Parathyroid adenoma (tissue), 2 donors: ENCODE measurements at regions not wholly inside any gene's neighbourhood (a gene's known extent, or its start where the extent isn't known, plus 50 kb on each side); places are given as distances from the start of the nearest gene placed in this dataset.

Experiments
- H2AFZ ChIP-seq: fragments of 300-600 bp; sonication (generic); one replicate; pipeline ENCODE4 v1.7.0; 2017; ENCODE audit warnings: antibody characterized with exemption, mild to moderate bottlenecking
- H3K27ac ChIP-seq: fragments of 300-600 bp; sonication (generic); one replicate; pipeline ENCODE4 v1.7.0; 2017
- H3K27me3 ChIP-seq: fragments of 300-600 bp; sonication (generic); one replicate; pipeline ENCODE4 v1.7.0; 2017; ENCODE audit warnings: low read length; ENCODE audit not compliant: control insufficient read depth, insufficient read depth
- H3K36me3 ChIP-seq: fragments of 300-600 bp; sonication (generic); one replicate; pipeline ENCODE4 v1.7.0; 2017; ENCODE audit warnings: low read length; ENCODE audit not compliant: control insufficient read depth, insufficient read depth
- H3K4me1 ChIP-seq: fragments of 300-600 bp; sonication (generic); one replicate; pipeline ENCODE4 v1.7.0; 2017; ENCODE audit warnings: control low read depth
- H3K4me2 ChIP-seq: fragments of 300-600 bp; sonication (generic); one replicate; pipeline ENCODE4 v1.7.0; 2017; ENCODE audit warnings: low read length
- H3K4me3 ChIP-seq: fragments of 300-600 bp; sonication (generic); one replicate; pipeline ENCODE4 v1.7.0; 2017; ENCODE audit warnings: low read depth, low read length
- H3K79me2 ChIP-seq: fragments of 300-600 bp; sonication (generic); one replicate; pipeline ENCODE4 v1.7.0; 2017; ENCODE audit warnings: control low read depth
- H3K9ac ChIP-seq: fragments of 300-600 bp; sonication (generic); one replicate; pipeline ENCODE4 v1.7.0; 2017; ENCODE audit warnings: mild to moderate bottlenecking
- H3K9me3 ChIP-seq: fragments of 300-600 bp; sonication (generic); one replicate; pipeline ENCODE4 v1.7.0; 2017; ENCODE audit warnings: low read length; ENCODE audit not compliant: control insufficient read depth
- CTCF ChIP-seq: fragments of 300-600 bp; sonication (generic); IDR thresholded peaks from one replicate; pipeline ENCODE4 v1.7.0; 2017; ENCODE audit warnings: antibody characterized with exemption, mild to moderate bottlenecking
- donor health status: primary hyperparathyroidism.

GRCh38 chr9:91483189-91483691, 59.6 kb upstream of the NFIL3 start:
- Histone ChIP-seq H3K9ac (no peak overlapping the region), H3K36me3 (no peaks in the 10 kb centered on the region), H2AFZ (no peak overlapping the region), H3K4me3 (no peak overlapping the region), H3K79me2 (no peaks in the 10 kb centered on the region), H3K9me3 (no peaks in the 10 kb centered on the region), H3K4me2 (no peak overlapping the region), H3K27ac (peak overlapping the region; percentile 32), H3K27me3 (no peaks in the 10 kb centered on the region), H3K4me1 (no peaks in the 10 kb centered on the region)
- TF ChIP-seq CTCF = no peak

GRCh38 chr9:91481972-91482371, 58.3 kb upstream of the NFIL3 start:
- Histone ChIP-seq H3K36me3 (no peaks in the 10 kb centered on the region), H3K4me2 (no peak overlapping the region), H3K79me2 (no peaks in the 10 kb centered on the region), H3K27me3 (no peaks in the 10 kb centered on the region), H3K9ac (no peak overlapping the region), H2AFZ (no peak overlapping the region), H3K27ac (no peak overlapping the region), H3K9me3 (no peaks in the 10 kb centered on the region), H3K4me1 (no peaks in the 10 kb centered on the region), H3K4me3 (no peak overlapping the region)
- no peak for TF ChIP-seq CTCF

- Histone ChIP-seq H2AFZ (no peak overlapping the region), H3K36me3 (no peaks in the 10 kb centered on the region), H3K4me1 (no peaks in the 10 kb centered on the region), H3K9ac (no peak overlapping the region), H3K79me2 (no peaks in the 10 kb centered on the region), H3K9me3 (no peaks in the 10 kb centered on the region), H3K27me3 (no peaks in the 10 kb centered on the region), H3K27ac (no peak overlapping the region), H3K4me3 (no peak overlapping the region), H3K4me2 (no peak overlapping the region)
- no peak for TF ChIP-seq CTCF
Measured at GRCh38 chr9:91477106-91477505, 53.5 kb upstream of the NFIL3 start.

- Histone ChIP-seq H3K79me2 (no peaks in the 10 kb centered on the region), H3K4me3 (no peak overlapping the region), H3K36me3 (no peaks in the 10 kb centered on the region), H2AFZ (no peak overlapping the region), H3K9ac (no peak overlapping the region), H3K4me1 (no peaks in the 10 kb centered on the region), H3K27me3 (no peaks in the 10 kb centered on the region), H3K4me2 (no peak overlapping the region), H3K27ac (no peak overlapping the region), H3K9me3 (no peaks in the 10 kb centered on the region)
- no peak for TF ChIP-seq CTCF
Measured at GRCh38 chr9:91474656-91475055, 51.0 kb upstream of the NFIL3 start.
